ENCODE measurements at regions not wholly inside any gene's neighbourhood (a gene's known extent, or its start where the extent isn't known, plus 50 kb on each side); places are given as distances from the start of the nearest gene placed in this dataset.
"Not testable (repeated sequence)": the region's sequence is repeated elsewhere in the genome, so short reads cannot be mapped to it uniquely, and the experiment has no call there.

GRCh38 chr15:54776410-54776809 lies 420.3 kb downstream of the RSL24D1 start:
- no peak for DNase-seq (ENCODE audit: low read depth in 1 of 2, low spot score in 1 of 2)

DNA sequence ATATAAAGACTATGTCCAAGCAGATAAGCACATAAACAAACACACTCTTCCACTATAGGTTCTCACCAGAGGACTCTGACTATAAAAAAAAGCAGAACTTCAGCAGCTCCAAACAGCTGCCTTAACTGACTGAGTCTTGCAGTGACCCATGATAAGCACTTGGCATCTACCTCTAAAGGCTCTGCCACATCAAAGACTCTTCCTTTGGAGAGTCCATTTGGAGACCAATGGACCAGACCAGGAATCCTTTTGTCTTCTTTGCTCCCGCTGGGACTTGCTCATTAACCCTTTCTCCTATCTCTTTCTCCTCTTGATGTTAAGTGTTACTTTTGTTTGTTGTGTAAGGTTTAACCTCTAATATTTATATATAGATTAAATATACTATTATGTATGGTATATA lies 424.1 kb downstream of the RSL24D1 start:
- DNase-seq (ENCODE audit: low read depth in 1 of 2, low spot score in 1 of 2) = no peak

- not testable (repeated sequence) for DNase-seq (ENCODE audit: low read depth in 1 of 2, low spot score in 1 of 2)
These were observed 447.3 kb downstream of the RSL24D1 start for GRCh38 chr15:54749461-54749860.

GRCh38 chr15:54722342-54722986 lies 474.3 kb downstream of the RSL24D1 start:
- DNase-seq (ENCODE audit: low read depth in 1 of 2, low spot score in 1 of 2) = no peak

DNA sequence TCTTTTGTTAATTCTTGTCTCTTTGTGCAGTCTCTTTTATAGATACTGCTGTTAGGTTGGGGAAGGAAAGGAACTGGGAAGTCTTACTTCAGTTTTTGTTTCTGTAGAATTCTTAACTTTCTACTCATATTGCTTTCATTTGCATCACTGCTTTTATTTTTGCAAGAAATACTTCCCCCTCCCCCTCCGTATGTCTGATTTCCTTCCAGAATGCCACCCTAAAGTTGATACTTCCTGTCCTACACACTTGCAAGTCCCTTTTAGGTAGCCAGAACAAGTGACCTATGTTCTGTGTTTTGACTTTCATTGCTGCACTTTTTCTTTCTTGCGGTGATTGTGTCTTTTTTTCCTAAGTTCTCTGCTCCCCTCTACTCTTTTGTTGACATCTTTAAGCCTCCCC lies 477.4 kb downstream of the RSL24D1 start:
- DNase-seq (ENCODE audit: low read depth in 1 of 2, low spot score in 1 of 2) = no peak

DNA sequence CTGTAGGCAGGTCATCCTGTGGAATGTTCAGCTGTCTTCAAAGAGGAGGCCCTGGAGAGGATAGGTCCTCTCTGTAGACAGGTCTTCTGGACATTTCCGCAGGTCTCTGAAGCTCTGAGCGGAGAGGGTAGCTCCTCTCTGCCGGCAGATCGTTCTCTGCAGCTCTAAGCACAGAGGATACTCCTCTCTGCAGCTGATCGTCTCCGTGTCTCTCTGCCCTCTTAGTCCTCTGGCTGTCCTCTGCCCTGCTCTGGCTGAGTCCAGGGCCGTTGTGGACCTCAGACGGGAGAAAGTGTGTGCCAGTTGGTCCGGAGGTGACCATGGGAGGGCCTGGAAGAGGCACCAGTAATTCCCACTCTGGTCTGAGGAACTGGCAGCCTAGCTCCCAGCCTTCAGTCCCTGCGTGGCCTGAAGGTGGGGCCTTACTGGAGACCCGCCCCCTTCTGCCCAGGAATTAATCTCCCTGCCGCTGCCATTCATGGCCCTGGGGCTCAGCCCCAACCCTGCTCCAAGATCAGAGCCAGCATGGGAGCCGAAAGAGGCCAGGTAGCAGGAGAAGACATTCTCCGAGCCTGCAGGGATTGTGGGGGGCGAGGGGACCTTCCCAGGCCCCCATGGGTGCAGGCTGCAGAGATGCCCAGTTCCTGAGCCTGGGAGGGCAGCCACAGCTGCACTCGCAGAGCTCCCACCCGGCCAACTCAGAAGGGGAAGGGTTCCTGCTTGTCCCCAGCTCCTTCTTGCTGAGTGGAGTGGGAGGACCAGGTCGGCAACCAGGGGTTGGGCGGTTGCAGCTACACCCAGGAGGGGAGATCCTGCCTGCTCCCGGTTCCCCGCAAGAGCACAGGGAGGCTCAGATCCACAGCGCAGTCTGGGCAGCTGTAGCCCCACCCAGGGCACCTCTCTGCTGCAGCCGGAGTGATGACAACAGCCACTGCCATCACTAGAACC lies 488.7 kb downstream of the RSL24D1 start:
- no peak for DNase-seq (ENCODE audit: low read depth in 1 of 2, low spot score in 1 of 2)

- no peak for DNase-seq (ENCODE audit: low read depth in 1 of 2, low spot score in 1 of 2)
These were observed 509.1 kb downstream of the RSL24D1 start for GRCh38 chr15:54687628-54688027.
